ELF-1 (cell line): ENCODE measurements at regions not wholly inside any gene's neighbourhood (a gene's known extent, or its start where the extent isn't known, plus 50 kb on each side); places are given as distances from the start of the nearest gene placed in this dataset.
"Not testable (repeated sequence)": the region's sequence is repeated elsewhere in the genome, so short reads cannot be mapped to it uniquely, and the experiment has no call there.

Experiments
- DNase-seq: peaks from one replicate; pipeline ENCODE4 v3.0.0-alpha.2; 2016; ENCODE audit warnings: low read depth, low spot score

DNA sequence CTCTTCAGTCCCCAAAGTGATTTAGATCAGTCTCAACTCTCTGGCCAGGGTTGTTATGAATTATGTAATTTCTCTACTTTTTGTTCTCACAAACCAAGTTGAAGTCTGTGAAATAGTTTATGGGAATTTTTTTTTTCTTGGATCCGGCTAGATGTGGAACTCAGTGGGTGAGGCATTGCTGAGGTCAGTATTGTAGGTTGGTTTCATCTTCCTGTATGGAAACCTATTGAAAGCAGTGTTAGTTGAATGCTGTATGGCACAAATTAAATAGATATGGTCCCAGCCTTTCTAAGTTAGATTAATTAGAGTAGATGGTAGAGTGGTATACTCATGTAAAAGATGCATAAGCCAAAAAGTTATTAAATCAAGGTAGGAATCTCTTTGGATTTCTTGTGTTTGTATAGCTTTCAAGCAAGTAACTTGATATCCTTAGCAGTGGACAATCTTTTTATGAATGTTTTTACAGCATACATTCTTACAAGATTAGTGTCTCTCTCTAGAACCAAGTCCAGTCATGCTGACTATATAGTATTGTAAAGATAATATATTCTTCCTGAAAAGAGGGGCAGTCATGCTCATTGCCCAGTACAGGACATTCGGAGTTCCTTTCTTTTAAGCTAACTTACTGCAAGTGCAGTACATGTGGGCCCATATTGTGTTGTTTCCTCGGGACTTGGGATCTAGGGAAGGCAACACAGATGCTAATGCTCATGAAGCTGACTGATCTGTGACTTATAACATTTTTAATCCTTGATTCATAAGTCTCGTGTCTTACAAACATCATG, 2541.1 kb downstream of the PCDH9 start:
- DNase-seq, result no peak

DNA sequence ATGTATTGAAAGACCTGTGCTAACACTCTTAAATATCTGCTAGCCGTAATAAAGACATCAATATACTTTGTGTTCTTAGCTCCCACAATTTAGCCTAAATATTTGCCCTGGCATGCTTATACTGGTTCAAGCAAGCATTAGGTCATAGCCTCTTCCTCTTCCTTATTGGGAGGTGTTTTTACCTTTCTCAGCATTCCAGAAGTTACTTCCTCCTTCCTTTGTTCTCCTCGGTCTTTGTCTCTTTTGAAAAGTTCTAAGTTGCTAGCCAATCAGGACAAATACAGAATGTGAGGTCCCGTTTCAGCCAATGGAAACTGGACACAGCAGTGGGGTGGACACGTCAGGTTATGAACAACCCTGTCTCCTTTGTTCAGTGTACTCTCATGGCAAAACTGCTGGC, 2543.6 kb downstream of the PCDH9 start:
- not testable (repeated sequence) for DNase-seq

DNA sequence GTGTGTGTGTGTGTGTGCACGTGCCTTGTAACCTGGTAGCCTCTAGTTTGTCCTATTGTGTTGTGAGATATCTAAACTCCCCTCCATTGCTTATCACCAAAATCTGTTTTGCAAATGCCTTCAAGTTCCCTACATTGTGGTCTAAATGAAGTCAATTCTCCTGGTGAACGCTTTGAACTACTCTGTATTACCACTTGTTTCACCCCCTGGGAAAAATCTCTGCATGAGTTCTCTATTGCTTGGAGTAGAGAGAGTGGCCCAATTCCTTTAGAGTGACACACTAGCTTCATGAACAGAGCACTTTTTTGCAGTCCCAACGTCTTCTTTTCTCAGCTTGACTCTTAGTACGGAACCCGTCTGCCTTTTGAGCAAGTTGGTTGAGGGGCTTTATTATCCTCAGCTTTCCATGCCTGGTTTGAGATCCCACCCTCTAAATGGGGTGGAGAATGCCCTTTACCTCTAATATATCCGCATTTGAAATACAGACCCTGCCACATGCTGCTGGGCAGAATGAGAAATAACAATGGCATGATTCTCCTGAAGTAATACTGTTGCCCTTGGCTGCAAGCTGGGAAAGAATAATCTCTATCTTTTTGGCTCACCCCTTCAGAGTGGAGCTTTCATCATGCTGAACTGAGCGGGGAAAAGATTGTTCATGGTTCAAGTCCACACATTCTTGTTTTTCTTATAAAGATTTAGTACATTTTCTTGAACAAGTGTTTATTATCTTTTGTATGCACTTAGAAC, 2545.3 kb downstream of the PCDH9 start:
- peak; percentile 57 for DNase-seq

DNA sequence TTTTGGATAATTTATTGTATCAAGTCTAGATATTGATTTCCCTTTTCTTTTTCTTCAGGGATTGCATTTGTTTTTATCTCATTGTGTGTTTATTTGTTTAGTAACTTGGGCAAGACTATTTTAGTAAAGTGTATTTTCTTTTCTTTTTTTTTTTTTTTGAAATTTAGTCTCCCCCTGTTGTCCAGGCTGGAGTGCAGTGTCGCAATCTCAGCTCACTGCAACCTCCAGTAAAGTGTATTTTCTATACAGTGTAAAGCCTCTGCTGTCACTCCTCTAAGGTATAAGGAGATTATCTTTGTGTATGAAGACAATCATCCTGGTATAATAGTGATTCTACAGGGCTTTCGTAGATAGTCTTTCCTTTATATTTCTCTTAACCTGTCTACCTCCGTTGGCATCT, 2546.0 kb downstream of the PCDH9 start:
- no peak for DNase-seq

DNA sequence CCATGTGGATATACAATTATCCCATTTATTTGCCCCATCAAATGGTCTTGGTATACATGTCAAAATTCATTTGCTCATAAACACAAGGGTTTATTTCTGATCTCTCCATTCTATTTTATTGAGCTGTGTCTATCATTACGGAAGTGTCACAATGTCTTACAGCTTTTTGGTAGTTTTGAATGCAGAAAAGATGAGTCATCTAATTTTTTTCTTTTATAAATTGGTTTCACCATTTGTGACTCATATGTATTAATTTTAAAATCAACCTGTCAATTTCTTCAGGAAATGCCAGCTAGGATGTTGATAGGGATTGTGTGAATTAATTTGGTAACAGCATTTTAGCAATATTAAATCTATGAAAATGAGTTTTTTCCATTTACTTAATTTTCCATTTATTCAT, 2549.4 kb downstream of the PCDH9 start:
- no peak for DNase-seq

DNA sequence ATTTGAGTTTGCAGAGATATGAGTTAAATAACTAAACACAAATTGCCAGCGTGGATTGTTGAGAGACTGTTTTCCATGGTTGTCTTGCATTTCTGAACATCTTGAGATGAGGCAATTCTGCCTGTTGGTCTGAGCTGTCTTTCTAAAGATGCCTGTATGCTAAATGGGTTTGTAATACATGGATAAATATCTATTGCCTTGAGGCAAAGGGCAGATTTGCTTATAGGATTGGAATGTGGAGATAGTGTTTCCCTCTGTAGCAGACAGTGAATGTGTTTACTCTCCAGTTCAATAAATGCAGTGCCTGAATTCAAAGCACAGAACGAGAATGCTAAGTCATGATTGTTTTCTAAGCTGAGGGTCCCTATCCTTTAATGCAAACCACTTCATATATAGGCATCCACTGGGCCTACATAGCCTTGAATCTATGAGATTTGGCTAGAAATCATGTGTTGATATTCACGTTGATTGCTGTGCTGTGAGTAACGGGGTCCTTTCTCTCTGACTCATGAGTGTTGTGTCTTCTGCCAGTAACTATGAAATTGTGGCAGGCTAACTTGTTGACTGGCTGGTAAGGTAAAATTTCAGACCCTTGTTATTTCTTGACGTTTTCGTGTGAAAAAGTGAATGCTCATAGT, 2554.8 kb downstream of the PCDH9 start:
- DNase-seq, result no peak

DNA sequence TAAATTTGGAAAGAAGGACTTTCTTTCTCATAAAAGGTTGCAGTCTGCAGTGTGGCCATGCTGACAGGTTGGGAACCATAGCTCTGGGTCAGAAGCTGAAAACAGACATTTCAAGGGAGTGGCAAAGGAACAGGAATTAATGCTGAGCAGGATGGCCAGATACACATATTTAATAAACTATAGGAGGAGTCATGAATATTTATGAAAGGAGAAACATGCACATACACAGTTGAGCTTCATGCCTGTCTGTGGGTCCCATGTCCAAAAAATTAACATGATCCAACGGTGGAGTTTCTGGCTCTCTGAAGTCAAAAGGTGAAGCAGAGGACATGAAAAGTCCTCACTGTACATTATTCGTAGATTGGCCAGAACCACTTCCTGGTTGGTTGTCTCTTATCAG, 2556.0 kb downstream of the PCDH9 start:
- DNase-seq, result no peak

DNA sequence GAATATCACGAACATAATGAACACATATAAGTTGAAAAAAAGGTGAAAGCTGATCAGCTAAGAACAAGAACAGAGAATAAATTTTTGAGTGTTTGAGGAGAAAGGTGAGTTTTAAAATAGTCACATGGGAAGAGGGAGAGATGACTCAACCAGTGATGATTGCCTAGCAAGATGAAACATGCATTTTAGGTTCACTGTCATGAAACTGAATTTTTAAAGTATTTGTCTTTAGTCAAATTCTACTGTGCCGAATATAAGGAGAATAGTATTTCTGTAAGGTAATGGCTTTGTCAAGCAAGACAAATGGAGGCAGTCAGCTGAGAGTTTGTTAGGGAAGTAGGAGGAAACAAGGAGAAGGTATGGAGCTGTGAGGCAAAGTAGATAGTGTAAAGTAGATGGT, 2557.4 kb downstream of the PCDH9 start:
- no peak for DNase-seq

DNA sequence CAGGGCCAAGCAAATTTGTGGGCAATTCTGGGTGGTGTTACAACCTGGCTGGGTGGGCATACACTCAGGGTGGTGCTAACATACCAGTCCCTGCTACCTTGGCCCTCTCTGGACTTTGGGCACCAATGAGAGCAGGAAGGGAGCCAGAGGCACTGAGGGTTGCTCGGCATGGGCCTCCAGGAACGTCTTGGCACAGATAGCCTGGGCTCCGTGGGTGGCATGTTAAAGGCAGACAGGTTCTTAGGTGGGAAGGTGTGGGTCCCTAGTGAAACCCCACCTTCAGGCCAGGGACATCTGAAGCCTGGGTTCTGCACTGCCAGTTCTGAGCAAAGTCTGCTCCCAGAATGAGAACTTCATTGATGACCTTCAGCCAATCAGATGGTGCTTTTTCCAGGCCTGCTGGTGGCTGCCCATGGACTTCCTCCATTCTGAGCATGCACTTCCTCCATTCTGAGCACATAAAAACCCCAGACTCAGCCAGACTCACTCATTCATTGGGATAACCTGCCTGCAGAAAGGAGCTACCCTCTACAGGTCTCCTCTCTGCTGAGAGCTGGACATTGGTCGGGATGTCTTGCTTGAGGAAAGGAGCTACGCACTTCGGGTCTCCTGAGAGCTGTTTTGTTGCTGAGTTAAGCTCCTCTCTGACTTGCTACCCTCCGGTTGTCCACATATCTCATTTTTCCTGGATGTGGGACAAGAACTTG, 2567.1 kb downstream of the PCDH9 start:
- no peak for DNase-seq

DNA sequence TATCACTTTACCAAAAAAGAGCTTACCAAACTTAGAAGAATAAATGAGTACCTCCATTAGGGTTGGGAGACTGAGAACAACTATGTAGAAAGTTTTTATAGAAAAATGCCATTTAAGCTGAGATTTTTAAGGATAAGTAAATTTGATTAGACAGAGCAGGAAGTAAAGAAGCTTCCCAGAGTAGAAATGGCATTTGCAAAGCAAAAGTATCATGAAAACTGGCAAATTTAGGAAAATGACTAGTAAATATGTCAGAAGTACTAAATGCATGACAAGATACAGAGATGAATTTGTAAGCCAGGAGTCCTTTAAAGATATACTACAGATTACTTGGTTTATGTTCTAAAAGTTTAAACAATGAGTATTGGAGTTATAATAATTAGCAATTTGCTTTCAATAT, 2581.8 kb downstream of the PCDH9 start:
- no peak for DNase-seq

DNA sequence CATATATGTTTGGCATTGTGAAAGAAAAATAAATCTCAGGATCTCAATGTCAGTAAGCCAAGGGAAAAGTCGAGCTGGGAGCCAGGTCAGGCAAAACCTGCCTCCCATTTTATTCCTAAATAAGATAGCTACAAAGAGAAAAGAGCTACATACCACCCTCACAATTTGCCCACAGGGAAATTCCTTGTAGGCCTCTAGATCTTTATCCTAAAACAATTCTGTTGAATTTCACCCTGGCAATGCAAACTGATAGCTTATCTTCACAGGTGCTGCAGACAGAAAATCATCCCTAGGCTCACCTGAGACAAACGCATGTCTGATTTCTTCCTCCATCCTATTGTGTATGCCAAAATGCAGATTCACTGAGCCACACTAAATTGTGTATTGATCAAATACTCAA, 2587.1 kb downstream of the PCDH9 start:
- peak; percentile 55 for DNase-seq

DNA sequence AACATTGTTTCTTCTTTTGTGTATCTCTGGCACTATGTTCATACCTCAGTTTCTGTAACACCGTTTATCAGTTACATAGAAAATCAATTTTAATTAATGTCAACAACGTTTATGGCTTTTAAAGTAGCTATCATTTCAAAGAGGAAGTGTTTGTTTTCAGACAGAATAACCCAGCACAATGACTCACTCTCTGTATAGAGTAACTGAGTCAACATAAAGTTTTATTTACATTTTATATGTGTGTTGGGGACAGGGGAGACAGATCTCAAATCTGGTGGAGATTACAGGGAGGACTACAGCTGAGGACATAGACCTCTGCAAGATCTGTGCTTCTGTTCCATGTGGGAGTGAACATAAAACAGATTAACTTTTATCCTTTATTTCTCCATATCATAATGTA, 2590.1 kb downstream of the PCDH9 start:
- no peak for DNase-seq

DNA sequence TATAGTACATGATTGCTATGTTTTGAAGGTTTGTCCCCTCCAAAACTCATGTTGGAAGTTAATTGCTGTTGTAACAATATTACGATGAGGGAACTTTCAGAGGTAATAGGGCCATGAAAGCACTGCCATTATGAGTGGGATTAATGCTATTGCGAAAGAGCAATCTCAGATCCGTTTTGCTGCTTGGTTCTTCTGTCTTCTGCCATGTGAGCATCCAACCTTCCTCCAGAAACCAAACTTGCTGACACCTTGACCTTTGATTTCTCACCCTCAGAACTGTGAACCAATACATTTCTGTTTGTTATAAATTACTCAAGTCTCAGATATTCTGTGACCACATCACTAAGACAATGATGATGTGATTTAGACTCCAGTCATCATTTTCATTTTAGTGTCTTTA, 2590.9 kb downstream of the PCDH9 start:
- no peak for DNase-seq

DNA sequence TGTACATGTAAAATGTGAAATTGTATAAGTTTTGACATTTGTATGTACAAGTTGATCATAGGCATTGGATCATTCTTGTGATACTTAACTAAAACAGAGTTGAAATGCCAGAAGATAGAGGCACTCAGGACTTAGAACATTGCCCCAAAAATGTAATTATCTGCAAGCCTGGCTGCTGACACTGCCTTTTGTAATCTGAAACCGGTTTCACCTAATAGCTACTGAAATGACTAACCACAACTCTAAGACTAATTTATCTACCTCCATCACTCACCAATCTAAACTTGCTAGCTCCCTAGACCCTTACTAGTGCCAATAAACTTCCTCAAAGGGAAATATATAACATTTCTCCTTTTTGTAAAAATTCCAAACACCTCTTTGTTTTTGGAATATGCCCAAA, 2596.2 kb downstream of the PCDH9 start:
- no peak for DNase-seq

DNA sequence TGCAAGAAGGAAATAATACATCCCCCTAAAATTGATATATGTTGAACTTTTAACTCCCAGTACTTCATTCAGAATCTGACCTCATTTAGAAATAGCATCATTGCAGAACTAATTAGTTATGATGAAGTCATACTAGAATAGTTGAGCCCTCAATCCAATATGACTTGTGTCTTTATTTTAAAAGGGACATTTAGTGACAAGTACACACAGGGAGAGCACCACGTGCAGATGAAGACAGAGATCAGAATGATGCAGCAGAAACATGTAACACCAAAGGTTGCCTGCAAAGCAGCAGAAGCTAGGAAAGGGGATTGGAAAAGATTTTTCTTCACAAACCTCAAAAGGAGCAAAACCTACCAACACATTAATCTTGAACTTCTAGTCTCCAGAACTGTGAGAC, 2602.5 kb downstream of the PCDH9 start:
- DNase-seq, result no peak

DNA sequence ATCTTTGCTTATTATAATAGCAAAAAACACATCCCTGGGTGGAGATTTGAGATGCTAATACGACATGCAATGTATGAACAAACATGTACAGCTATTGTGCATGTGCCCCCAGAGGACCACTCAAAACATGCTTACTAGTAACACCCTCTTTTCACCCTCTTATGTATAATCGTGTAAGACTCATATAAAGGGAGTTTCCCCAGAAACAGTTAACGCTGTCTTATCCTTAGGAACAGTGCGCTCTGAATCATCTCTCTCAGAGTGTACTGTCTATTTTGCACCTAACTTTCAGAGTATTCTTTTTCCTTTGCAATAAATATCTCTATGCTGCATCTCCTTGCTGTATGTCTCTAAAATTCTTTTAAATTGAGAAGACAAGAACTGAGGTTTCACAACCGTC, 2604.0 kb downstream of the PCDH9 start:
- no peak for DNase-seq

DNA sequence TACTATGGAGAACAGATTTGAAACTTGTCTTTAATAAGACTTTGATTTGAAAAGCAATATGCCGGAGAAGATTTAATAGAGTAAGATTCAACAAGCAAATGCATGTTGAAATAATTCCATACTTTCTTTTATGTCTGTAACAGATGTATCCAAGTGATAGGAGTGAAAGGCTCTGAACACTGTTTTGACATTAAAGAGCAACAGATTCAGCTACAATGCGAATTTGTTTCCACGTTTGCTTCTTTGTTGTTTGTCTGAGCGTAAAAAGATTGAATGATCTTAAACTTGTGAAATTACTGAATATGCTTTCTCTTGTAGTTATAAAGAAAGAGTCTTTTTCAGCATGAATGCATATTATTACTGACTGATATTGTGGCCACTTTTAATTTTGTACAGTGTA, 2612.9 kb downstream of the PCDH9 start:
- DNase-seq, result no peak

DNA sequence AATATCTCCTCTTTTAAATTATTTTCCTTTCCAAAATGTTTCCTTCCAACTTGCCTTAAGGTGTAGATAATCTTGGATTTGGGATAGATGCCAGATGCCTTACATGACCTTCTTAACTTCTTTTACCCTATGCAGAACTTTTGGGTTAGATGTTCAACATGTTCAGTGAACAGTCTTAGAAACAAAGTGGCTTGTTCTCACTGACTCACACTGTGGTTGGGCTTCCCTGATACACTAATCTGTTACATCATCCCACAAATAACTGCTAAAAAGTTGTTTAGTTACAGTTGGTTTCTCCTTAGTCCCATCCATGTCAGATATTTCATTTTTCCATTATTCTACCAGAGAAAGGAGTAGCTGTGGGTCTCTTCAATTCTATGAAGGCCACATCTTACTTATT, 2638.2 kb downstream of the PCDH9 start:
- DNase-seq, result no peak

DNA sequence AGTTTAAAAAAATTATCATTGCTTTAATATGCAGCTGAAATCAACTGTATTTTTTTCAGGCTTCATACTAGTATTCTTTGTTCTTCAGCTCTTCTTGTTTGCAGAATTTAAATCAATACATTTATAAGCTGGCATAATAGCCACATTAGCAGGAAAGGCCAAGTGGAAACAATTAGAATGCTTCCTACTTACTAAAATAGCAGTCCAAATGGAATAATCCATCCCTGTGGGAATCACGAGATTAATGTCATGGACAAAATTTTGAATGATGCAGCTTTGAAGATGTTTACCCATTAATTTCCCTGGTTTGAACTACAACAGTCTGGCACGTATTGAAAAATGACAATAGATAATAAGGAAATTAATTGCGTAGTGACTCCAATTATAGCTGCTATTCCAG, 2650.8 kb downstream of the PCDH9 start:
- no peak for DNase-seq

DNA sequence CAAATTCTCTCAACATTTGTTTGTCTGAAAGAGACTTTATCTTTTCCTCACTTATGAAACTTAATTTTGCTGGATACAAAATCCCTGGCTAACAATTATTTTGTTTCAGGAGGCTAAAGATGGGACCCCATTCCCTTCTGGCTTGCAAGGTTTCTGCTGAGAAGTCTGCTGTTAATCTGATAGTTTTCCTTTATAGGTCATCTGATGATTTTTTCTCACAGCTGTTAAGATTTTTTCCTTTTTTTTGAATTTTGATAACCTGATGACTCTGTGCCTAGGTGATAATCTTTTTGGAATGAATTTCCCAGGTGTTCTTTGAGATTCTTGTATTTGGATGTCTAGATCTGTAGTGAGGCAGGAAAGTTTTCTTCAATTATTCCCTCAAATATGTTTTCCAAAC, 2661.4 kb downstream of the PCDH9 start:
- DNase-seq, result no peak

DNA sequence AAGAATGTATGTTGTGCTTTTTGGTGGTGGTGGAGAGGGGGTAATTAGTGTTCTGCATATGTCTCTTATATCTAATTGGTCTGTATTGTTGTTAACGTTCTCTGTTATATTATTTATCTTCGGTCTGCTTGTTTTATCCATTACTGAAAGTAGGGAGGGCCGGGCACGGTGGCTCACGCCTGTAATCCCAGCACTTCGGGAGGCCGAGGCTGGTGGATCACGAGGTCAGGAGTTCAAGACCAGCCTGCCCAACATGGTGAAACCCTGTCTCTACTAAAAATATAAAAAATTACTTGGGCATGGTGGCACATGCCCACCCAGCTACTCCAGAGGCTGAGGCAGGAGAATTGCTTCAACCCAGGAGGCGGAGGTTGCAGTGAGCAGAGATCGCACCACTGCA, 2672.1 kb downstream of the PCDH9 start:
- DNase-seq, result not testable (repeated sequence)

DNA sequence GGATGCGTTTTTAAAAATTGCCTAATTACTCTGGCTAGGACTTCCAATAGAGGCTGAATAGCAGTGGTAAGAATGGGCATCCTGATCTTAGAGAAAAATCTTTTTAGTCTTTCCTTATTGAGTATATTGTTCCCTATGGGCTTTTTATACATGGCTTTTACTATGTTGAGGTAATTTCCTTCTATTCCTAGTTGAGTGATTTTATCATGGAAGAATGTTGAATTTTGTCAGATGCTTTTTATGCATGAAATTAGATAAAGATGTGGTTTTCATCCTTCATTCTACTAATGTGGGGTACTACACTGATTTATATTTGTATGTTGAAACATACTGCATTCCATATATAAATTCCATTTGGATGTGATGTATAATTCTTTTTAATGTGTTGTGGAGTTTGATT, 2673.8 kb downstream of the PCDH9 start:
- no peak for DNase-seq
